H9 (cell line): ENCODE measurements at regions not wholly inside any gene's neighbourhood (a gene's known extent, or its start where the extent isn't known, plus 50 kb on each side); places are given as distances from the start of the nearest gene placed in this dataset.

Experiments
- DNase-seq: peaks from one replicate; pipeline ENCODE4 v3.0.0-alpha.2; 2017
- H2AFZ ChIP-seq: one replicate; pipeline ENCODE4 v1.6.1; 2013; ENCODE audit warnings: mild to moderate bottlenecking, low read length, control low read depth, moderate library complexity
- H2AK5ac ChIP-seq: 2 replicates; pipeline ENCODE4 v1.6.1; 2013; ENCODE audit warnings: low read length, control low read depth, mixed read lengths; ENCODE audit not compliant: insufficient read length
- H2BK120ac ChIP-seq: one replicate; pipeline ENCODE4 v1.6.1; 2013; ENCODE audit warnings: low read depth, mild to moderate bottlenecking, low read length, control low read depth, inconsistent platforms; ENCODE audit not compliant: poor library complexity, severe bottlenecking
- H2BK12ac ChIP-seq: 2 replicates; pipeline ENCODE4 v1.6.1; 2013; ENCODE audit warnings: low read length, control low read depth, mixed read lengths, low read depth; ENCODE audit not compliant: insufficient read length
- H2BK15ac ChIP-seq: 2 replicates; pipeline ENCODE4 v1.6.1; 2013; ENCODE audit warnings: low read depth, low read length, control low read depth
- H2BK20ac ChIP-seq: one replicate; pipeline ENCODE4 v1.6.1; 2013; ENCODE audit warnings: low read depth, mild to moderate bottlenecking, low read length, control low read depth, inconsistent platforms; ENCODE audit not compliant: poor library complexity, severe bottlenecking
- H2BK5ac ChIP-seq: 2 replicates; pipeline ENCODE4 v1.6.1; 2013; ENCODE audit warnings: low read length, control low read depth, mixed read lengths; ENCODE audit not compliant: insufficient read length
- H3K14ac ChIP-seq: 2 replicates; pipeline ENCODE4 v1.6.1; 2013; ENCODE audit warnings: low read length, control low read depth; ENCODE audit not compliant: insufficient read depth
- H3K18ac ChIP-seq: 2 replicates; pipeline ENCODE4 v1.6.1; 2013; ENCODE audit warnings: low read depth, mild to moderate bottlenecking, mixed read lengths, low read length, control low read depth; ENCODE audit not compliant: insufficient read length
- H3K23ac ChIP-seq: 2 replicates; pipeline ENCODE4 v1.6.1; 2013; ENCODE audit warnings: low read length, control low read depth, mixed read lengths, low read depth; ENCODE audit not compliant: insufficient read length
- H3K23me2 ChIP-seq: 2 replicates; pipeline ENCODE4 v1.6.1; 2013; ENCODE audit warnings: low read depth, mild to moderate bottlenecking, mixed read lengths, low read length, control low read depth; ENCODE audit not compliant: insufficient read length, poor library complexity, severe bottlenecking
- H3K27ac ChIP-seq: 2 replicates; pipeline ENCODE4 v1.5.1; 2013; ENCODE audit warnings: low read length, control low read depth, mixed read lengths, low read depth; ENCODE audit not compliant: insufficient read length
- H3K27me3 ChIP-seq: 2 replicates; pipeline ENCODE4 v1.6.1; 2013; ENCODE audit warnings: low read length, control low read depth, inconsistent platforms; ENCODE audit not compliant: insufficient read depth
- H3K4ac ChIP-seq: 2 replicates; pipeline ENCODE4 v1.6.1; 2013; ENCODE audit warnings: low read depth, mild to moderate bottlenecking, control low read depth, inconsistent platforms, low read length, moderate library complexity
- H3K4me1 ChIP-seq: 2 replicates; pipeline ENCODE4 v1.6.1; 2013; ENCODE audit warnings: low read length, control low read depth, inconsistent platforms; ENCODE audit not compliant: insufficient read depth
- H3K4me2 ChIP-seq: 2 replicates; pipeline ENCODE4 v1.6.1; 2013; ENCODE audit warnings: low read length, control low read depth, mixed read lengths; ENCODE audit not compliant: insufficient read length, insufficient read depth
- H3K56ac ChIP-seq: 2 replicates; pipeline ENCODE4 v1.6.1; 2013; ENCODE audit warnings: low read depth, mild to moderate bottlenecking, mixed read lengths, low read length, control low read depth; ENCODE audit not compliant: insufficient read length
- H3K79me1 ChIP-seq: 2 replicates; pipeline ENCODE4 v1.6.1; 2013; ENCODE audit warnings: low read depth, mild to moderate bottlenecking, moderate library complexity, low read length, control low read depth, inconsistent platforms; ENCODE audit not compliant: insufficient read depth, poor library complexity, severe bottlenecking
- H3K79me2 ChIP-seq: 2 replicates; pipeline ENCODE4 v1.6.1; 2013; ENCODE audit warnings: low read length, control low read depth, inconsistent platforms; ENCODE audit not compliant: insufficient read depth
- H3K9ac ChIP-seq: 2 replicates; pipeline ENCODE4 v1.6.1; 2013; ENCODE audit warnings: low read length, control low read depth, mixed read lengths; ENCODE audit not compliant: insufficient read length; ENCODE audit errors: extremely low read depth
- H3K9me3 ChIP-seq: one replicate; pipeline ENCODE4 v1.6.1; 2013; ENCODE audit warnings: low read depth, low read length, inconsistent platforms; ENCODE audit not compliant: control insufficient read depth
- H3T11ph ChIP-seq: one replicate; pipeline ENCODE4 v1.6.1; 2013; ENCODE audit warnings: mild to moderate bottlenecking, low read length, control low read depth, inconsistent platforms
- H4K20me1 ChIP-seq: one replicate; pipeline ENCODE4 v1.6.1; 2013; ENCODE audit not compliant: control insufficient read depth, insufficient read length, insufficient read depth
- H4K5ac ChIP-seq: 2 replicates; pipeline ENCODE4 v1.6.1; 2013; ENCODE audit warnings: low read depth, mild to moderate bottlenecking, mixed read lengths, low read length, control low read depth; ENCODE audit not compliant: insufficient read length
- H4K8ac ChIP-seq: replicated peaks from 2 replicates; pipeline ENCODE4 v1.6.1; 2013; ENCODE audit warnings: low read length, control low read depth, mixed read lengths, low read depth; ENCODE audit not compliant: insufficient read length
- H4K91ac ChIP-seq: 2 replicates; pipeline ENCODE4 v1.6.1; 2013; ENCODE audit warnings: low read depth, mild to moderate bottlenecking, moderate library complexity, mixed read lengths, low read length, control low read depth; ENCODE audit not compliant: insufficient read length
- H3K27ac Mint-ChIP-seq, 3 experiments: 2 replicates in 2 of 3; 3 replicates in 1 of 3; pipeline ENCODE4 v1.8.0; 2020 to 2021; ENCODE audit warnings: mixed read lengths in 3 of 3, mild to moderate bottlenecking in 1 of 3, moderate library complexity in 1 of 3
- H3K27me3 Mint-ChIP-seq: 2 replicates; pipeline ENCODE4 v1.8.0; 2021; ENCODE audit warnings: low read depth, mild to moderate bottlenecking, moderate library complexity, mixed read lengths
- H3K36me3 Mint-ChIP-seq, 3 experiments: 2 replicates in 2 of 3; 3 replicates in 1 of 3; pipeline ENCODE4 v1.8.0; 2020 to 2021; ENCODE audit warnings: low read depth in 3 of 3, mixed read lengths in 3 of 3; ENCODE audit not compliant: insufficient read depth in 1 of 3
- H3K4me1 Mint-ChIP-seq, 2 experiments: 2 replicates each; pipeline ENCODE4 v1.8.0; 2020; ENCODE audit warnings: mixed read lengths in 2 of 2
- H3K4me3 Mint-ChIP-seq, 2 experiments: 2 replicates in 1 of 2; 3 replicates in 1 of 2; pipeline ENCODE4 v1.8.0; 2020 to 2021; ENCODE audit warnings: mild to moderate bottlenecking in 2 of 2, mixed read lengths in 2 of 2, moderate library complexity in 1 of 2
- H3K9me3 Mint-ChIP-seq, 2 experiments: 2 replicates in 1 of 2; 3 replicates in 1 of 2; pipeline ENCODE4 v1.8.0; 2020; ENCODE audit warnings: mild to moderate bottlenecking in 2 of 2, mixed read lengths in 2 of 2, moderate library complexity in 1 of 2
- WGBS: extraction: QIAGEN DNeasy Blood & Tissue Kit; methylation state at CpG from one replicate; pipeline ENCODE4 v1.1.7; 2013; ENCODE audit warnings: missing lambda C conversion rate, low lambda C conversion rate, mixed read lengths; ENCODE audit not compliant: insufficient read length; ENCODE audit errors: extremely low coverage; 5-methylcytosine and 5-hydroxymethylcytosine counted together
- TF ChIP-seq, protein P1 (sequence below): fragments of 200-600 bp; sonication (generic); conservative IDR thresholded peaks from 3 replicates; pipeline ENCODE4 v1.8.0; 2021; ENCODE audit warnings: antibody characterized with exemption, mild to moderate bottlenecking

DNA sequence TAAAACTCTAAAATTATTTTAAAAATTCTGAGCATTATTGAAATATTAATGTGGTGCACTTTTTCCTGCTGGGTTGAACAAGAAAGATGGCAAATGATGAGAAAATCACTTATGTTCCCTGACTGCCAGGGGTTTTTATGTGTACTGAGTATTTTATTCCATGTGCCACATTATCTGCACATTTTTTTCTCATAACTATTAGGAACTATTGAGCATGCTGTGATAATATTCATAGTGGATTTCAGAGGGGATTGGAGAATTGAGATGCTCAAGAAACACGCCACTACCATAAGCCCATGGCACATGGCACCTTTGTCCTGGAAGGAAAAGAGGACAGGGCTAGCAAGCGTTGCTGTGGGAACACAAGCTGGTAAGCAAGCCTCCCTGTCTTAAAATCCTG lies 478.5 kb upstream of the GYPC start:
- Histone ChIP-seq H3T11ph (no peak overlapping the region), H4K8ac (no peak overlapping the region), H2BK12ac (no peak overlapping the region), H3K14ac (no peak overlapping the region), H2AFZ (no peak overlapping the region), H2AK5ac (no peak overlapping the region), H3K4ac (no peak overlapping the region), H3K79me2 (no peaks in the 10 kb centered on the region), H3K27ac (no peak overlapping the region), H4K20me1 (no peaks in the 10 kb centered on the region), H3K23me2 (no peaks in the 10 kb centered on the region), H3K23ac (no peak overlapping the region), H3K27me3 (no peaks in the 10 kb centered on the region), H4K91ac (no peak overlapping the region), H3K4me1 (no peaks in the 10 kb centered on the region), H2BK20ac (no peak overlapping the region), H3K9me3 (no peaks in the 10 kb centered on the region), H4K5ac (no peak overlapping the region), H3K18ac (no peak overlapping the region), H3K4me2 (no peak overlapping the region), H3K9ac (no peak overlapping the region), H2BK120ac (no peak overlapping the region), H3K79me1 (no peaks in the 10 kb centered on the region), H2BK5ac (no peak overlapping the region), H2BK15ac (no peak overlapping the region), H3K56ac (no peak overlapping the region)
- Mint-ChIP-seq H3K27ac (no peak overlapping the region), H3K27me3 (no peaks in the 10 kb centered on the region), H3K36me3 (no peaks in the 10 kb centered on the region), H3K4me1 (no peaks in the 10 kb centered on the region), H3K4me3 (no peak overlapping the region), H3K9me3 (no peaks in the 10 kb centered on the region)
- no CpG with 5 or more reads among the region's 2 CpGs for WGBS
- TF ChIP-seq, protein P1, sequence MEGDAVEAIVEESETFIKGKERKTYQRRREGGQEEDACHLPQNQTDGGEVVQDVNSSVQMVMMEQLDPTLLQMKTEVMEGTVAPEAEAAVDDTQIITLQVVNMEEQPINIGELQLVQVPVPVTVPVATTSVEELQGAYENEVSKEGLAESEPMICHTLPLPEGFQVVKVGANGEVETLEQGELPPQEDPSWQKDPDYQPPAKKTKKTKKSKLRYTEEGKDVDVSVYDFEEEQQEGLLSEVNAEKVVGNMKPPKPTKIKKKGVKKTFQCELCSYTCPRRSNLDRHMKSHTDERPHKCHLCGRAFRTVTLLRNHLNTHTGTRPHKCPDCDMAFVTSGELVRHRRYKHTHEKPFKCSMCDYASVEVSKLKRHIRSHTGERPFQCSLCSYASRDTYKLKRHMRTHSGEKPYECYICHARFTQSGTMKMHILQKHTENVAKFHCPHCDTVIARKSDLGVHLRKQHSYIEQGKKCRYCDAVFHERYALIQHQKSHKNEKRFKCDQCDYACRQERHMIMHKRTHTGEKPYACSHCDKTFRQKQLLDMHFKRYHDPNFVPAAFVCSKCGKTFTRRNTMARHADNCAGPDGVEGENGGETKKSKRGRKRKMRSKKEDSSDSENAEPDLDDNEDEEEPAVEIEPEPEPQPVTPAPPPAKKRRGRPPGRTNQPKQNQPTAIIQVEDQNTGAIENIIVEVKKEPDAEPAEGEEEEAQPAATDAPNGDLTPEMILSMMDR: no peak
- DNase-seq: no peak
